ENCODE measurements at regions not wholly inside any gene's neighbourhood (a gene's known extent, or its start where the extent isn't known, plus 50 kb on each side); places are given as distances from the start of the nearest gene placed in this dataset.

DNA sequence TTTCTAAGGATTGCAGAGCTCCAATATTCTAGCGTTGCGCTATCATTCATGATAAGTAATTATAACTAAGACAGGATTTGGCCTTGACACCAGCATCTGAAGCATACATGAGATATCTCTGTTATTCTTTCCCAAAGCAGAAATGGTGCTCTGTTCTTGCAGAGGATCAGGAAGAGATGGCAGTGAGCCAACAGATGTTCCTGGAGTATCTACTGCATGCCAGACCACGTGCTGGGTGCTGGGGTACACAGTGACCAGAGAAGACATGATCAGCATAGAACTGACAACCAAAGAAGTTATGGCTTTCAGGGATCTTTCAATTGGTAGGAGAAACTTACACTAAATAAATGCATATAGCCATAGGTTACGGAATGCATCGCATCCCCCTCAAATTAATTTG, 63.7 kb upstream of the PLXNA4 start:
- TF ChIP-seq, protein P1, sequence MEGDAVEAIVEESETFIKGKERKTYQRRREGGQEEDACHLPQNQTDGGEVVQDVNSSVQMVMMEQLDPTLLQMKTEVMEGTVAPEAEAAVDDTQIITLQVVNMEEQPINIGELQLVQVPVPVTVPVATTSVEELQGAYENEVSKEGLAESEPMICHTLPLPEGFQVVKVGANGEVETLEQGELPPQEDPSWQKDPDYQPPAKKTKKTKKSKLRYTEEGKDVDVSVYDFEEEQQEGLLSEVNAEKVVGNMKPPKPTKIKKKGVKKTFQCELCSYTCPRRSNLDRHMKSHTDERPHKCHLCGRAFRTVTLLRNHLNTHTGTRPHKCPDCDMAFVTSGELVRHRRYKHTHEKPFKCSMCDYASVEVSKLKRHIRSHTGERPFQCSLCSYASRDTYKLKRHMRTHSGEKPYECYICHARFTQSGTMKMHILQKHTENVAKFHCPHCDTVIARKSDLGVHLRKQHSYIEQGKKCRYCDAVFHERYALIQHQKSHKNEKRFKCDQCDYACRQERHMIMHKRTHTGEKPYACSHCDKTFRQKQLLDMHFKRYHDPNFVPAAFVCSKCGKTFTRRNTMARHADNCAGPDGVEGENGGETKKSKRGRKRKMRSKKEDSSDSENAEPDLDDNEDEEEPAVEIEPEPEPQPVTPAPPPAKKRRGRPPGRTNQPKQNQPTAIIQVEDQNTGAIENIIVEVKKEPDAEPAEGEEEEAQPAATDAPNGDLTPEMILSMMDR (IDR thresholded peaks at IDR 0.05; ENCODE audit: borderline replicate concordance, extremely low read depth, low read length, poor library complexity, severe bottlenecking) = no peak
- TF ChIP-seq EZH2 (IDR thresholded peaks at IDR 0.05; ENCODE audit: borderline replicate concordance, low read depth, low read length, severe bottlenecking) = no peak

Data from DND-41 (cell line).